ENCODE measurements at regions not wholly inside any gene's neighbourhood (a gene's known extent, or its start where the extent isn't known, plus 50 kb on each side); places are given as distances from the start of the nearest gene placed in this dataset.

DNA sequence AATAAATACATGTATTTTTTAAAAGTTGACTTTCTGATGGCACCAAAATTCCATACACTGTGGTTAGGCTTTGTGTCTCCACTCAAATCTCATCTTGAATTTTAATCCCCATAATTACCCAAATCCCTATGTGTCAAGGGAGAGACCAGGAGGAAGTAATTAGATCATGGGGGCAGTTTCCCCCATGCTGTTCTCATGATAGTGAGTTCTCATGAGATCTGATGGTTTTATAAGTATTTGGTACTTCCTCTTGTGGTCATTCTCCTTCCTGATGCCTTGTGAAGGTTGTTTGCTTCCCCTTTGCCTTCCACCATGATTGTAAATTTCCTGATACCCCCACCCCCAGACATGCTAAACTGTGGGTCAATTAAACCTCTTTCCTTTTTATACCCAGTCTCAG is 1218.4 kb upstream of the PRMT6 start:
- TF ChIP-seq TAF1 (IDR thresholded peaks at IDR 0.05; ENCODE audit: borderline replicate concordance, low read depth, low read length) = no peak
- TF ChIP-seq POLR2AphosphoS5 (IDR thresholded peaks at IDR 0.05; ENCODE audit: low read depth, low read length) = no peak
- no peak for TF ChIP-seq POLR2A (IDR thresholded peaks at IDR 0.05; ENCODE audit: low read depth, low read length)
